ENCODE measurements at regions not wholly inside any gene's neighbourhood (a gene's known extent, or its start where the extent isn't known, plus 50 kb on each side); places are given as distances from the start of the nearest gene placed in this dataset.
"Not testable (repeated sequence)": the region's sequence is repeated elsewhere in the genome, so short reads cannot be mapped to it uniquely, and the experiment has no call there.

- TF ChIP-seq POLR2A (IDR thresholded peaks at IDR 0.05; ENCODE audit: low read length): no peak
- no peak for TF ChIP-seq GATA1 (IDR thresholded peaks at IDR 0.05; ENCODE audit: low read depth, low read length)
- no peak for DNase-seq
Observed at GRCh38 chr9:108257382-108257781, 598.4 kb downstream of the ACTL7B start.

DNA sequence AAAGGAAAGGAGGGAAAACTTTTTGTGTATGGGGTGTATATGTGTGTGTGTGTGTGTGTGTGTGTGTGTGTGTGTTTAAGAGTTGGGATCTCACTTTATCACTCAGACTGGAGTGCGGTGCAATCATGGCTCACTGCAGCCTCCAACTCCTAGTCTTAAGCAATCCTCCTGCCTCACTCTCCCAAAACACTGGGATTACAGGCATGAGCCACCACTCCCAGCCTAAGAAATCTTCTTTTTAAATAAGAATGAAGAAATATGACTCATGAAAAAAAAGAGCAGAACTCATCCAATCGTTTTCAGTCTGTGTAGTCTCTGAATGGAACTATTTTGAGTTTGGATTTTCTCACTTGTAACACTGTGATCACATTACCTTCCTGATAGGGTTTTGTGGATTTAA, 601.5 kb downstream of the ACTL7B start:
- DNase-seq: no peak

GRCh38 chr9:108247391-108247790, 608.4 kb downstream of the ACTL7B start:
- not testable (repeated sequence) for DNase-seq

More for the DNA sequence above, 601.5 kb downstream of the ACTL7B start:
- no peak for TF ChIP-seq GATA1 (IDR thresholded peaks at IDR 0.05; ENCODE audit: low read depth, low read length)
- no peak for TF ChIP-seq POLR2A (IDR thresholded peaks at IDR 0.05; ENCODE audit: low read length)

- DNase-seq: no peak
- no peak for TF ChIP-seq POLR2A (IDR thresholded peaks at IDR 0.05; ENCODE audit: low read length)
- no peak for TF ChIP-seq GATA1 (IDR thresholded peaks at IDR 0.05; ENCODE audit: low read depth, low read length)
Observed at GRCh38 chr9:108245901-108246300, 609.9 kb downstream of the ACTL7B start.

DNA sequence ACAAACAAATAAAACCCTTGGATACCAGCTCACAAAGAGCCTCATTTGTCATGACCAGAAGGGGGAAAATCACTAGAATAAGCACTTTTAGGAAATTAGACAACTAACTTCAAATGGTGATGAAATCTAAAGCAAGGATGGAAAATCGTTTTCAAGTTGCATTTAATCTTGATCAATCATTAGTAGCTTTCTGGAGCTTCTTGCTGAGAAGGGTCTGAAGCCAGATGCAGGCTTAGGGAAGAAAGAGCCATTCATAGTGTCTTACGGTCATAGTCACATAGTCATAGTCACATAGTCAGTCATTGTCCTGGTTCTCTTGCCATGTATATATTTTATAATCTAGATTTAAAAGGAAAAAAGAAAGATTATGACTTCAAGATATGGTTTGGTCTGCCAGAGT, 610.5 kb downstream of the ACTL7B start:
- no peak for DNase-seq
- TF ChIP-seq POLR2A (IDR thresholded peaks at IDR 0.05; ENCODE audit: low read length): no peak
- no peak for TF ChIP-seq GATA1 (IDR thresholded peaks at IDR 0.05; ENCODE audit: low read depth, low read length)

- TF ChIP-seq GATA1 (IDR thresholded peaks at IDR 0.05; ENCODE audit: low read depth, low read length) (no peak), POLR2A (IDR thresholded peaks at IDR 0.05; ENCODE audit: low read length) (no peak)
Observed at GRCh38 chr9:108244686-108245085, 611.1 kb downstream of the ACTL7B start.

GRCh38 chr9:108241384-108242073, 614.3 kb downstream of the ACTL7B start:
- no peak for DNase-seq
- TF ChIP-seq GATA1 (IDR thresholded peaks at IDR 0.05; ENCODE audit: low read depth, low read length) (no peak), POLR2A (IDR thresholded peaks at IDR 0.05; ENCODE audit: low read length) (no peak)

More at GRCh38 chr9:108244686-108245085, 611.1 kb downstream of the ACTL7B start:
- DNase-seq: no peak

DNA sequence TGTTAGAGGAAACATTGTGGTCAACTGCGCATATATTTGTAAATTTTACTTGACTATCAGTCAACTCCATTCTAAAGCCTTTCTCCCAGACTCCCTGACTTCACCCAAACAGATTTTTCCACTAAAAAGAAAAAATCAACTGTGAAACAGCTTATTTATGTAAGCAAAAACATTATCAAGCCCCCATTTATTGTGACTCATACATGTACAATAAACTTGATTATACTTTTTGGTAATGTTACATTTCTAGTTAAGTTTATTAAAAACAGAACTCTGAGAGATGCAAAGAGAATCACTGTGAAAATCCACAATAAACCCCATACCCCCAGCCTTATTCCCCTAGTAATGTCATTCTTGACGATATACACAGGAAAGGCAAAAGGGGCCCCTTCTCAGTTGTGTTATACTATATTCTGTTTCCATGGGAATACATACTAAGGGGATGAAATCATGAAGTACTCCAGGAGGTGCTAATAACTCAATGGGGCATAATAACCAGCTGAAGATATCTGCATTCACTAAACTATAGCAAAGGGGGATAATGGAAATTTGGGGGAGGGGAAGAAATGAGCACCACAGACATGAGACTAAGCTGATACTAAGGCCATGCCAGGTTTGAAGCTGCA, 616.0 kb downstream of the ACTL7B start:
- TF ChIP-seq POLR2A (IDR thresholded peaks at IDR 0.05; ENCODE audit: low read length) (no peak), GATA1 (IDR thresholded peaks at IDR 0.05; ENCODE audit: low read depth, low read length) (no peak)

DNA sequence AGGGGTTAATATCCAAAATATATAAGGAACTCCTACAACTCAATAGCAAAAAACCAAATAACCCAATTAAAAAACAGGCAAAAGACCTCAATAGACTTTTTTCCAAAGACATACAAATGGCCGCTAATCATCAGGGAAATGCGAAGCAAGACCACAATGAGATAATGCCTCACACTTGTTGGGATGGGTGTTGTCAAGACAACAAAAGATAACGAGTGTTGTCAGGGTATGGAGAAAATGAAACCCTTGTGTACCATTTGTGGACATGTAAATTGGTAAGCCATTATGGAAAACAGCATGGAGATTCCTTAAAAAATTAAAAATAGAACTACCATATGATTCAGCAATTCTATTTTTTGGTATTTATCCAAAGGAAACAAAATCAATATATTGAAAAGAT, 620.2 kb downstream of the ACTL7B start:
- TF ChIP-seq POLR2A (IDR thresholded peaks at IDR 0.05; ENCODE audit: low read length): no peak
- no peak for TF ChIP-seq GATA1 (IDR thresholded peaks at IDR 0.05; ENCODE audit: low read depth, low read length)
- DNase-seq: no peak

More for the DNA sequence above, 616.0 kb downstream of the ACTL7B start:
- DNase-seq: no peak

- DNase-seq: no peak
Observed at GRCh38 chr9:108234811-108235210, 621.0 kb downstream of the ACTL7B start.

GRCh38 chr9:108225149-108225800, 630.5 kb downstream of the ACTL7B start:
- TF ChIP-seq POLR2A (IDR thresholded peaks at IDR 0.05; ENCODE audit: low read length) (no peak), GATA1 (IDR thresholded peaks at IDR 0.05; ENCODE audit: low read depth, low read length) (no peak)
- DNase-seq: no peak

More at GRCh38 chr9:108234811-108235210, 621.0 kb downstream of the ACTL7B start:
- TF ChIP-seq POLR2A (IDR thresholded peaks at IDR 0.05; ENCODE audit: low read length) (no peak), GATA1 (IDR thresholded peaks at IDR 0.05; ENCODE audit: low read depth, low read length) (no peak)

GRCh38 chr9:108224716-108225115, 631.1 kb downstream of the ACTL7B start:
- TF ChIP-seq GATA1 (IDR thresholded peaks at IDR 0.05; ENCODE audit: low read depth, low read length) (no peak), POLR2A (IDR thresholded peaks at IDR 0.05; ENCODE audit: low read length) (no peak)

GRCh38 chr9:108219664-108220063, 636.1 kb downstream of the ACTL7B start:
- TF ChIP-seq GATA1 (IDR thresholded peaks at IDR 0.05; ENCODE audit: low read depth, low read length) (no peak), POLR2A (IDR thresholded peaks at IDR 0.05; ENCODE audit: low read length) (no peak)
- DNase-seq: peak; percentile 33 to 64

More at GRCh38 chr9:108224716-108225115, 631.1 kb downstream of the ACTL7B start:
- DNase-seq: no peak

Data from erythroblast (primary cell).